ENCODE measurements at regions not wholly inside any gene's neighbourhood (a gene's known extent, or its start where the extent isn't known, plus 50 kb on each side); places are given as distances from the start of the nearest gene placed in this dataset.

DNA sequence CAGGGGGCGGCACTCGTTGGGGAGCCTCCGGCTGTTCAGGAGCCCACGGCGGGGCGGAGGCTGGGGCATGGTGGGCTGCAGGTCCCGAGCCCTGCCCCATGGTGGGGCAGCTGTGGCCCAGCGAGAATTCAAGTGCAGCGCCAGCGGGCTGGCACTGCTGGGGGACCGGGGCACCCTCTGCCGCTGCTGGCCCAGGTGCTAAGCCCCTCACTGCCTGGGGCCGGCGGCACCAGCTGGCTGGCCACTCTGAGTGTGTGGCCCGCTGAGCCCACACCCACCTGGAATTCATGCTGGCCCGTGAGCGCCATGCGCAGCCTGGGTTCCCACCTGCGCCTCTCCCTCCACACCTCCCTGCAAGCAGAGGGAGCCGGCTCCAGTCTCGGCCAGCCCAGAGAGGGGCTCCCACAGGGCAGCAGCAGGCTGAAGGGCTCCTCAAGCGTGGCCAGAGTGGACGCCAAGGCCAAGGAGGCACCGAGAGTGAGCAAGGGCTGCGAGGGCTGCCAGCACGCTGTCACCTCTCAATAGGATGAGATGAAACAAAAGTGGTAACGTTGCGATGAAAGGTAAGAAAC is 464.9 kb downstream of the PCDH7 start:
- H3K27me3 ChIP-seq (ENCODE audit: insufficient read depth, low read length, poor library complexity, severe bottlenecking) = no peaks in the 10 kb centered on the region
- H3K4me1 ChIP-seq (ENCODE audit: insufficient read depth, low read length, poor library complexity, severe bottlenecking) = no peaks in the 10 kb centered on the region
- H3K79me2 ChIP-seq (ENCODE audit: insufficient read depth, low read length) = no peaks in the 10 kb centered on the region
- no peaks in the 10 kb centered on the region for H3K9me2 ChIP-seq (replicated peaks; ENCODE audit: low read depth, low read length)
- H4K20me1 ChIP-seq (ENCODE audit: insufficient read depth, low read length, poor library complexity, severe bottlenecking) = no peaks in the 10 kb centered on the region
- no peaks in the 10 kb centered on the region for H3F3A ChIP-seq (ENCODE audit: low read depth)
- TF ChIP-seq, protein P1, sequence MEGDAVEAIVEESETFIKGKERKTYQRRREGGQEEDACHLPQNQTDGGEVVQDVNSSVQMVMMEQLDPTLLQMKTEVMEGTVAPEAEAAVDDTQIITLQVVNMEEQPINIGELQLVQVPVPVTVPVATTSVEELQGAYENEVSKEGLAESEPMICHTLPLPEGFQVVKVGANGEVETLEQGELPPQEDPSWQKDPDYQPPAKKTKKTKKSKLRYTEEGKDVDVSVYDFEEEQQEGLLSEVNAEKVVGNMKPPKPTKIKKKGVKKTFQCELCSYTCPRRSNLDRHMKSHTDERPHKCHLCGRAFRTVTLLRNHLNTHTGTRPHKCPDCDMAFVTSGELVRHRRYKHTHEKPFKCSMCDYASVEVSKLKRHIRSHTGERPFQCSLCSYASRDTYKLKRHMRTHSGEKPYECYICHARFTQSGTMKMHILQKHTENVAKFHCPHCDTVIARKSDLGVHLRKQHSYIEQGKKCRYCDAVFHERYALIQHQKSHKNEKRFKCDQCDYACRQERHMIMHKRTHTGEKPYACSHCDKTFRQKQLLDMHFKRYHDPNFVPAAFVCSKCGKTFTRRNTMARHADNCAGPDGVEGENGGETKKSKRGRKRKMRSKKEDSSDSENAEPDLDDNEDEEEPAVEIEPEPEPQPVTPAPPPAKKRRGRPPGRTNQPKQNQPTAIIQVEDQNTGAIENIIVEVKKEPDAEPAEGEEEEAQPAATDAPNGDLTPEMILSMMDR (conservative IDR thresholded peaks at IDR 0.05; ENCODE audit: low read length) = no peak
- no peak for TF ChIP-seq EZH2phosphoT487 (IDR thresholded peaks at IDR 0.05; ENCODE audit: borderline replicate concordance)
- H2AFZ ChIP-seq (ENCODE audit: low read length) = no peak overlapping the region
- no peak overlapping the region for H3K4me3 ChIP-seq (ENCODE audit: low read length, poor library complexity, severe bottlenecking)
- H3K4me2 ChIP-seq (ENCODE audit: low read depth, low read length, poor library complexity, severe bottlenecking) = no peak overlapping the region
- no peaks in the 10 kb centered on the region for H3K36me3 ChIP-seq (ENCODE audit: insufficient read depth, low read length)
- H3K9ac ChIP-seq (ENCODE audit: low read depth, low read length, poor library complexity, severe bottlenecking) = no peak overlapping the region
- 0 out of 2 replicates have a peak, but pooled peaks cover 4% of the 10 kb centered on the region for H3K9me3 ChIP-seq (ENCODE audit: insufficient read depth, low read depth, low read length)

DNA sequence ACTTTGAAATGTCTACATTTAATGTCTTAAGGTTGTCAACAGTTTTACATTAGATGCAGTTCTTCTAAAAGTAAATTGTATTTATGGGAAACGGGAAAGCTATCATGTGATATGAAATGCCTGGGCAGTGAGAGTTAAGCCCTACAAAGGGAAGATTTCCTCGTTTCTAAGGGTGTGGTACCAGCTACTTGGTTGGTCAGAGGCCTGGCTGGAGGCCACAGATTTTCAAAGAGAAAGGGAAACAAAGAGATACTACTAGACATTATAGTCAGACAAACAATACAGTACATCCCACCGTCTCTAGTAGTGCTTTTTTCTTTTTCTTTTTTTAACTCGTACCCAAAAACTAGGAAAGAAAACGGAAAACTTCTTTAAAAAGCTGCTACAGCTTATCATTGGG is 467.8 kb downstream of the PCDH7 start:
- Histone ChIP-seq H2AFZ (ENCODE audit: low read length) (no peak overlapping the region), H3K4me2 (ENCODE audit: low read depth, low read length, poor library complexity, severe bottlenecking) (no peak overlapping the region), H3K27me3 (ENCODE audit: insufficient read depth, low read length, poor library complexity, severe bottlenecking) (no peaks in the 10 kb centered on the region), H3F3A (ENCODE audit: low read depth) (no peaks in the 10 kb centered on the region), H4K20me1 (ENCODE audit: insufficient read depth, low read length, poor library complexity, severe bottlenecking) (no peaks in the 10 kb centered on the region), H3K79me2 (ENCODE audit: insufficient read depth, low read length) (no peaks in the 10 kb centered on the region), H3K9me3 (ENCODE audit: insufficient read depth, low read depth, low read length) (peaks cover 4% of the 10 kb centered on the region; the same call in 1 of the 2 replicates), H3K4me1 (ENCODE audit: insufficient read depth, low read length, poor library complexity, severe bottlenecking) (no peaks in the 10 kb centered on the region), H3K4me3 (ENCODE audit: low read length, poor library complexity, severe bottlenecking) (no peak overlapping the region), H3K9ac (ENCODE audit: low read depth, low read length, poor library complexity, severe bottlenecking) (no peak overlapping the region), H3K9me2 (replicated peaks; ENCODE audit: low read depth, low read length) (no peaks in the 10 kb centered on the region), H3K36me3 (ENCODE audit: insufficient read depth, low read length) (no peaks in the 10 kb centered on the region)
- TF ChIP-seq, protein P1 (conservative IDR thresholded peaks at IDR 0.05; ENCODE audit: low read length) = no peak
- no peak for TF ChIP-seq EZH2phosphoT487 (IDR thresholded peaks at IDR 0.05; ENCODE audit: borderline replicate concordance)

- no peaks in the 10 kb centered on the region for H3K9me2 ChIP-seq (replicated peaks; ENCODE audit: low read depth, low read length)
- no peaks in the 10 kb centered on the region for H3F3A ChIP-seq (ENCODE audit: low read depth)
- H3K9ac ChIP-seq (ENCODE audit: low read depth, low read length, poor library complexity, severe bottlenecking) = no peak overlapping the region
- H3K4me3 ChIP-seq (ENCODE audit: low read length, poor library complexity, severe bottlenecking) = no peak overlapping the region
- TF ChIP-seq, protein P1 (conservative IDR thresholded peaks at IDR 0.05; ENCODE audit: low read length) = no peak
- TF ChIP-seq EZH2phosphoT487 (IDR thresholded peaks at IDR 0.05; ENCODE audit: borderline replicate concordance) = no peak
- H3K9me3 ChIP-seq (ENCODE audit: insufficient read depth, low read depth, low read length) = peaks cover 4% of the 10 kb centered on the region; the same call in 1 of the 2 replicates
- no peaks in the 10 kb centered on the region for H4K20me1 ChIP-seq (ENCODE audit: insufficient read depth, low read length, poor library complexity, severe bottlenecking)
- H3K4me1 ChIP-seq (ENCODE audit: insufficient read depth, low read length, poor library complexity, severe bottlenecking) = no peaks in the 10 kb centered on the region
- no peaks in the 10 kb centered on the region for H3K27me3 ChIP-seq (ENCODE audit: insufficient read depth, low read length, poor library complexity, severe bottlenecking)
- no peak overlapping the region for H3K4me2 ChIP-seq (ENCODE audit: low read depth, low read length, poor library complexity, severe bottlenecking)
- no peak overlapping the region for H2AFZ ChIP-seq (ENCODE audit: low read length)
- H3K36me3 ChIP-seq (ENCODE audit: insufficient read depth, low read length) = no peaks in the 10 kb centered on the region
- no peaks in the 10 kb centered on the region for H3K79me2 ChIP-seq (ENCODE audit: insufficient read depth, low read length)
Observed at GRCh38 chr4:31189938-31190337, 469.8 kb downstream of the PCDH7 start.

Data from Loucy (cell line).